PFSK-1 (cell line): ENCODE measurements at regions not wholly inside any gene's neighbourhood (a gene's known extent, or its start where the extent isn't known, plus 50 kb on each side); places are given as distances from the start of the nearest gene placed in this dataset.

Experiments used
- FOXP2 ChIP-seq: optimal IDR thresholded peaks from 2 replicates; pipeline ENCODE3; 2011; ENCODE audit warnings: borderline replicate concordance, control low read depth, inconsistent platforms; ENCODE audit not compliant: insufficient read depth; ENCODE audit errors: extremely low read length, extremely low read depth
- POLR2AphosphoS5 ChIP-seq: IDR thresholded peaks from 2 replicates; pipeline ENCODE4 v1.6.1; 2012; ENCODE audit warnings: low read depth, mild to moderate bottlenecking, control low read depth, low read length, moderate library complexity
- SIN3A ChIP-seq: IDR thresholded peaks from 2 replicates; pipeline ENCODE4 v1.6.1; 2012; ENCODE audit warnings: mild to moderate bottlenecking, low read length, moderate library complexity, borderline replicate concordance; ENCODE audit not compliant: insufficient read depth
- TAF1 ChIP-seq: IDR thresholded peaks from 2 replicates; pipeline ENCODE4 v1.6.1; 2012; ENCODE audit warnings: low read length, control low read depth, borderline replicate concordance; ENCODE audit not compliant: insufficient read depth
- TF ChIP-seq, protein P1 (sequence below), 2 experiments: IDR thresholded peaks; 2 replicates each; pipeline versions ENCODE4 v1.6.1 to v1.8.0; 2011 to 2012; ENCODE audit warnings: low read depth in 2 of 2, low read length in 2 of 2, control low read depth in 1 of 2, inconsistent platforms in 1 of 2, mild to moderate bottlenecking in 1 of 2, moderate library complexity in 1 of 2; ENCODE audit not compliant: insufficient read depth in 1 of 2

DNA sequence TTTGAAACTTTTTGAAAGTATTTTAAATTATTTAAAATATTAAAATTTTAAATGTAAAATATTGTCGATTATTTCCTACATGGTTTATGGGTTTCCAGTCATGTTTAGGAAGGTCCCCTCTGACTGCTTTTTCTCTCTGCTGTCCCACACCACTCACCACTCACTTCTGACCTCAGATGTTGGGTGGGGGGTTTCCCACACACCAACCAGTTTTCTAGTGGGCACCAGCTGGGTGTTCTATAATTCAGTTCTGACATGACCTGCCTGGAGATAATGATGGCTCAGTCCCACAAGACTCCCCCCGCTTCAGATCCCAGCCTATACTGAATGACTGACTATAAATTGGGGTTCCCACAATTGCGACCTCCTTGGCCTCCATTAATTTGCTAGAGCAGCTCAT is 310.4 kb downstream of the GADD45G start:
- TF ChIP-seq POLR2AphosphoS5 (no peak), FOXP2 (no peak), TAF1 (no peak), SIN3A (no peak)
- TF ChIP-seq, protein P1, sequence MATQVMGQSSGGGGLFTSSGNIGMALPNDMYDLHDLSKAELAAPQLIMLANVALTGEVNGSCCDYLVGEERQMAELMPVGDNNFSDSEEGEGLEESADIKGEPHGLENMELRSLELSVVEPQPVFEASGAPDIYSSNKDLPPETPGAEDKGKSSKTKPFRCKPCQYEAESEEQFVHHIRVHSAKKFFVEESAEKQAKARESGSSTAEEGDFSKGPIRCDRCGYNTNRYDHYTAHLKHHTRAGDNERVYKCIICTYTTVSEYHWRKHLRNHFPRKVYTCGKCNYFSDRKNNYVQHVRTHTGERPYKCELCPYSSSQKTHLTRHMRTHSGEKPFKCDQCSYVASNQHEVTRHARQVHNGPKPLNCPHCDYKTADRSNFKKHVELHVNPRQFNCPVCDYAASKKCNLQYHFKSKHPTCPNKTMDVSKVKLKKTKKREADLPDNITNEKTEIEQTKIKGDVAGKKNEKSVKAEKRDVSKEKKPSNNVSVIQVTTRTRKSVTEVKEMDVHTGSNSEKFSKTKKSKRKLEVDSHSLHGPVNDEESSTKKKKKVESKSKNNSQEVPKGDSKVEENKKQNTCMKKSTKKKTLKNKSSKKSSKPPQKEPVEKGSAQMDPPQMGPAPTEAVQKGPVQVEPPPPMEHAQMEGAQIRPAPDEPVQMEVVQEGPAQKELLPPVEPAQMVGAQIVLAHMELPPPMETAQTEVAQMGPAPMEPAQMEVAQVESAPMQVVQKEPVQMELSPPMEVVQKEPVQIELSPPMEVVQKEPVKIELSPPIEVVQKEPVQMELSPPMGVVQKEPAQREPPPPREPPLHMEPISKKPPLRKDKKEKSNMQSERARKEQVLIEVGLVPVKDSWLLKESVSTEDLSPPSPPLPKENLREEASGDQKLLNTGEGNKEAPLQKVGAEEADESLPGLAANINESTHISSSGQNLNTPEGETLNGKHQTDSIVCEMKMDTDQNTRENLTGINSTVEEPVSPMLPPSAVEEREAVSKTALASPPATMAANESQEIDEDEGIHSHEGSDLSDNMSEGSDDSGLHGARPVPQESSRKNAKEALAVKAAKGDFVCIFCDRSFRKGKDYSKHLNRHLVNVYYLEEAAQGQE (IDR thresholded peaks at IDR 0.05; ENCODE audit: insufficient read depth in 1 of 2, low read depth in 2 of 2, low read length in 2 of 2), result no peak
